ENCODE measurements at regions not wholly inside any gene's neighbourhood (a gene's known extent, or its start where the extent isn't known, plus 50 kb on each side); places are given as distances from the start of the nearest gene placed in this dataset.

GRCh38 chr5:18051953-18052352, 417.7 kb downstream of the TAF11L14 start:
- TF ChIP-seq CTCF (IDR thresholded peaks at IDR 0.05) (no peak), ZFX (IDR thresholded peaks at IDR 0.05; ENCODE audit: borderline replicate concordance) (no peak)

Data from 22Rv1 (cell line).